GM12872 (cell line): ENCODE measurements at regions not wholly inside any gene's neighbourhood (a gene's known extent, or its start where the extent isn't known, plus 50 kb on each side); places are given as distances from the start of the nearest gene placed in this dataset.

Experiments
- TF ChIP-seq, protein P1 (sequence below): IDR thresholded peaks from 3 replicates; pipeline ENCODE4 v1.5.1; 2011; ENCODE audit warnings: low read depth, mild to moderate bottlenecking, low read length, moderate library complexity; ENCODE audit not compliant: insufficient read depth

DNA sequence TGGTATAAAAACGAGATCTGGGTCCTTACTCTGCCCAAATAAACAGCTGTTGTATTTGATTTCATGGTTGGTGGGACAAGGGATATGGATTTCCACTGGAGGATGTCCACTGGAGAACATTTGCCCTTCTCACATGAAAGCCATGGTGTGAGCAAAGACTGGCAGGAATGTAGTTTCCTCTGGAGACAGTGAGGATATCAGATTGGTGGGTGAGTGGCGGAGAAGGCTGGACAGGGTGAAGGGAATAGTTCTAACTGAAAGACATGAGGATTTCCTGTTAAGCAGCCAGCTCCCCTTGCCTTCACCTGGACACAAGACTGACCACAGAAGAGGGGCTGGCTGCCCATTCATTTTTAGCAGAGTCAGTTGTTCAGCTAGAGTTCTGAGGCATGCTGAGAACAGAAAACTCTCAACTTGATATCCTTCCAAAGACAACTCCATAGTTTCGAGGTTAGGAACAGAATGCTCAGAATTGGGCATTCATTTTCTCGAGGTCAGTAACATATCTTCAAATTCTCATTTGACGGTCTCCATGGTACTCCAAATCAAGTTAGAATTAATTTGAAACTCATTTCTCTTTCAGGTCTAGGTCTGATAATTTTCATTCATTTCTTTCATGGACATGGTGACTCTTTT is 365.7 kb downstream of the LRIG3 start:
- TF ChIP-seq, protein P1, sequence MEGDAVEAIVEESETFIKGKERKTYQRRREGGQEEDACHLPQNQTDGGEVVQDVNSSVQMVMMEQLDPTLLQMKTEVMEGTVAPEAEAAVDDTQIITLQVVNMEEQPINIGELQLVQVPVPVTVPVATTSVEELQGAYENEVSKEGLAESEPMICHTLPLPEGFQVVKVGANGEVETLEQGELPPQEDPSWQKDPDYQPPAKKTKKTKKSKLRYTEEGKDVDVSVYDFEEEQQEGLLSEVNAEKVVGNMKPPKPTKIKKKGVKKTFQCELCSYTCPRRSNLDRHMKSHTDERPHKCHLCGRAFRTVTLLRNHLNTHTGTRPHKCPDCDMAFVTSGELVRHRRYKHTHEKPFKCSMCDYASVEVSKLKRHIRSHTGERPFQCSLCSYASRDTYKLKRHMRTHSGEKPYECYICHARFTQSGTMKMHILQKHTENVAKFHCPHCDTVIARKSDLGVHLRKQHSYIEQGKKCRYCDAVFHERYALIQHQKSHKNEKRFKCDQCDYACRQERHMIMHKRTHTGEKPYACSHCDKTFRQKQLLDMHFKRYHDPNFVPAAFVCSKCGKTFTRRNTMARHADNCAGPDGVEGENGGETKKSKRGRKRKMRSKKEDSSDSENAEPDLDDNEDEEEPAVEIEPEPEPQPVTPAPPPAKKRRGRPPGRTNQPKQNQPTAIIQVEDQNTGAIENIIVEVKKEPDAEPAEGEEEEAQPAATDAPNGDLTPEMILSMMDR: no peak

GRCh38 chr12:58557171-58557570 is 363.1 kb downstream of the LRIG3 start:
- TF ChIP-seq, protein P1: no peak

DNA sequence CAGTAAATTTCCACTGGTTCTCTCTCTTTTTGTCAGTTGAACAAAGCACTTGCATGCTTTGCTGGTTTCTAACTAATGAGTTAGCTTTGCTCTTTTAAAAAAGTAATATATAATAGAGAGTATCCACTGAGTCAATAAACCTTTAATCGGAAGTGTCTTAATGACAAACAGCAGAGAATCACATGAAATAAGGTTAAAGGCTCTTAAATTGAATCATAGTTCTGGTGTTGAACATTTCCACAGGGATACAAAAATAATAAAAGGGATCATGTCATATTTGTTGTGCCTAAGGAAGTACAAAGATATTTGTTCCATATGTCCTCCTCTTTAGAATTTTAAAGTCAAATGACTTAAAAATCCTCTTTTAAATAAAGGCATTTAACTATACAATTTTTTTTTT is 362.6 kb downstream of the LRIG3 start:
- TF ChIP-seq, protein P1: no peak

GRCh38 chr12:58563621-58564020 is 356.7 kb downstream of the LRIG3 start:
- TF ChIP-seq, protein P1: no peak

DNA sequence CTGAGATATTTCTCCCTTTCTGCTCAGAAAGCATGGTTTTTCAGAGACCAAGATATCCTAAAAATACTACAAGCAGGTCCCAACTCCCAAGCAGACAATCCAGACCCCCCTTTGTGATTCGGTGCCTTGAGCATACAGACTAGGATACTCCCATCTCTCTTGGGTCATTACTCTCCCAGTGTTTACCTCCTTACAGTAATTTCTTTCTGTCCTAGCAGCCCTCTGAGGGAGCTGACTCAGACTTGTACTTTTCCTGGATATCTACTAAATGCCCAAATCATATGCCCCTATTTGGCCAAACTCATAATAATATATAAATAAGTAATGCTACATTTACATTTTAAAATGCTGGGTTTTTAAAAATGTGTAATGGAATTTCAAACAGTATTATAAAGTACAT is 355.6 kb downstream of the LRIG3 start:
- TF ChIP-seq, protein P1: no peak

DNA sequence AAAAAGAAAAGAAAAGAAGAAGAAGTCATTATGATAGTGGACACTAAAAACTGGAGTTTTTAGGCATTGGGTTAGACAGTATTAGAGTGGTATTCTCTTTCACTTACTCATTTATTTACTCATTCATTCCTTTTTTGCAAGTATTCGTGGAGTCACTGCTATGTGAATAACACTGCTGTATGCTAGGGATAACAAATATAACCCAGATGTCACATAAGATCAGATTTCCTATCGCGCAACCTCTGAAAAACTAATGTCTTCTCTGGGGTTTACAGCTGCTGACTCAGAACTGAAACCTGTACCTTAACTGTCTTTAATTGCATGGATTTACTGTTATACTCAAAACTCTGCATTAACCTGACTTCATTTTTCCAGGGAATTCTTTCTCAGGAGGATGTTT is 353.7 kb downstream of the LRIG3 start:
- TF ChIP-seq, protein P1: no peak

DNA sequence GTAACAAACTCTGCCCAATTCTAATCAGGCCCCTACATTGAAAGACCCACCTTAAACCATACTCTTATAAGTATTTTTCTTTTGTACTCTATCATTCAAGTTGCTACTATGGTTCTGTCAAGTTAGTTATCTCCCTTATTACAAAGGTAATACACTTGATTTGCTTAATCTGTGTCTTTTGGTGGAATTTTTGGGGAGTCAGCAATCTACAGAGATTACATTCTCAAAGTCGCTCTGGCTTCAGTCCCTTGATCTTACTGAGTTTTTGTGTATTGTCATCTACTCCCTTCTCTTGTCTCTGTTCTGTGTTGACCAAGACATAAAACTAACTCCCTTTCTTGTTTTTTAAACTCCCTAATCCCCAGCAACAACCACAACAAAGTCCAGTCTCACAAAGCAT is 353.1 kb downstream of the LRIG3 start:
- TF ChIP-seq, protein P1: no peak
